ENCODE measurements at regions not wholly inside any gene's neighbourhood (a gene's known extent, or its start where the extent isn't known, plus 50 kb on each side); places are given as distances from the start of the nearest gene placed in this dataset.

- DNase-seq, result no peak
These were observed 217.9 kb upstream of the ZNF217 start for GRCh38 chr20:53811577-53811976.

GRCh38 chr20:53810661-53811355 is 217.2 kb upstream of the ZNF217 start:
- TF ChIP-seq POLR2AphosphoS5 (IDR thresholded peaks at IDR 0.05), result no peak
- TF ChIP-seq POLR2A (IDR thresholded peaks at IDR 0.05), result no peak
- no peak for TF ChIP-seq CTCF (IDR thresholded peaks at IDR 0.05 in 8 of 11, conservative IDR thresholded peaks at IDR 0.05 in 3 of 11)
- no peak for DNase-seq
- H3K9me3 ChIP-seq, result no peaks in the 10 kb centered on the region
- H3K4me1 ChIP-seq, result peaks cover 0 to 6% (median 0%) of the 10 kb centered on the region in 6 donors
- 77 to 94% (median 91%) methylated on average over 6 of the region's 6 CpGs for WGBS, 5 donors
- H3K4me3 ChIP-seq, result no peak overlapping the region
- no peak overlapping the region for H3K27ac ChIP-seq
- intact Hi-C loops (cut with DNase I; ENCODE audit: low total_unique reads), result no loop called here
- no peaks in the 10 kb centered on the region for H3K36me3 ChIP-seq
- H3K27me3 ChIP-seq (replicated peaks in 1 of 7), result no peaks in the 10 kb centered on the region

More at GRCh38 chr20:53811577-53811976, 217.9 kb upstream of the ZNF217 start:
- Histone ChIP-seq H3K27me3 (replicated peaks in 1 of 7) (no peaks in the 10 kb centered on the region), H3K27ac (no peak overlapping the region), H3K4me1 (peaks cover 0 to 6% (median 0%) of the 10 kb centered on the region in 6 donors), H3K9me3 (no peaks in the 10 kb centered on the region), H3K4me3 (no peak overlapping the region), H3K36me3 (no peaks in the 10 kb centered on the region)
- intact Hi-C loops (cut with DNase I; ENCODE audit: low total_unique reads), result no loop called here
- no peak for TF ChIP-seq POLR2AphosphoS5 (IDR thresholded peaks at IDR 0.05)
- no peak for TF ChIP-seq POLR2A (IDR thresholded peaks at IDR 0.05)
- no peak for TF ChIP-seq CTCF (IDR thresholded peaks at IDR 0.05 in 8 of 11, conservative IDR thresholded peaks at IDR 0.05 in 3 of 11)

- no peak for TF ChIP-seq POLR2AphosphoS5 (IDR thresholded peaks at IDR 0.05)
- no peak for TF ChIP-seq CTCF (IDR thresholded peaks at IDR 0.05 in 8 of 11, conservative IDR thresholded peaks at IDR 0.05 in 3 of 11)
- no peak for TF ChIP-seq POLR2A (IDR thresholded peaks at IDR 0.05)
- H3K36me3 ChIP-seq, result no peaks in the 10 kb centered on the region
- 86 to 98% (median 92%) methylated on average over 2 of the region's 2 CpGs for WGBS, 5 donors
- H3K9me3 ChIP-seq, result no peaks in the 10 kb centered on the region
- no peak overlapping the region for H3K27ac ChIP-seq
- DNase-seq, result no peak
- no peaks in the 10 kb centered on the region for H3K27me3 ChIP-seq (replicated peaks in 1 of 7)
- H3K4me1 ChIP-seq, result peaks cover 0 to 2% (median 0%) of the 10 kb centered on the region in 6 donors
- H3K4me3 ChIP-seq, result no peak overlapping the region
- intact Hi-C loops (cut with DNase I; ENCODE audit: low total_unique reads), result no loop called here
These were observed 216.2 kb upstream of the ZNF217 start for GRCh38 chr20:53809728-53810365.

GRCh38 chr20:53809217-53809616 is 215.6 kb upstream of the ZNF217 start:
- H3K27ac ChIP-seq, result no peak overlapping the region
- DNase-seq, result no peak
- no peak overlapping the region for H3K4me3 ChIP-seq
- intact Hi-C loops (cut with DNase I; ENCODE audit: low total_unique reads), result no loop called here
- no peaks in the 10 kb centered on the region for H3K36me3 ChIP-seq
- no peaks in the 10 kb centered on the region for H3K27me3 ChIP-seq (replicated peaks in 1 of 7)
- H3K9me3 ChIP-seq, result no peaks in the 10 kb centered on the region
- H3K4me1 ChIP-seq, result no peaks in the 10 kb centered on the region
- 77 to 97% (median 93%) methylated on average over 2 of the region's 2 CpGs for WGBS, 5 donors
- TF ChIP-seq POLR2A (IDR thresholded peaks at IDR 0.05) (no peak), CTCF (IDR thresholded peaks at IDR 0.05 in 8 of 11, conservative IDR thresholded peaks at IDR 0.05 in 3 of 11) (no peak), POLR2AphosphoS5 (IDR thresholded peaks at IDR 0.05) (no peak)

Data from spleen (tissue), 11 donors.